A549 (cell line): ENCODE measurements at regions not wholly inside any gene's neighbourhood (a gene's known extent, or its start where the extent isn't known, plus 50 kb on each side); places are given as distances from the start of the nearest gene placed in this dataset.

Source experiments
- ATAC-seq, 2 experiments: fragments of 200-7000 bp in 1 of 2; fragments of >200 bp in 1 of 2; cut with Nextera tagmentation in 1 of 2; cut with Tn5 transposase in 1 of 2; 3 replicates each; pipeline versions ENCODE4 v1.8.0 to v1.9.1; 2018 to 2020; ENCODE audit warnings: mild to moderate bottlenecking in 1 of 2, moderate library complexity in 1 of 2
- CTCF ChIA-PET: fragments of 300-600 bp; sonication (Branson Sonifier 250); formaldehyde crosslinking; extraction: SDS; loops from one replicate; lab custom pipeline; 2021; ENCODE audit warnings: antibody characterized with exemption, inconsistent platforms; lab: Yijun Ruan, JAX
- POLR2A ChIA-PET: fragments of 350-600 bp; formaldehyde crosslinking; extraction: SDS; loops from one replicate; lab custom pipeline; 2021; ENCODE audit warnings: antibody characterized with exemption, inconsistent platforms; lab: Yijun Ruan, JAX
- DNase-seq, 2 experiments: peaks; one replicate each; pipeline versions ENCODE4 v3.0.0 to v3.0.0-alpha.2; 2011 to 2016; ENCODE audit warnings: low read depth in 1 of 2, low spot score in 1 of 2
- FAIRE-seq: peaks from 2 replicates; lab custom pipeline; 2011; peaks lifted over from hg19 to GRCh38; lab: Jason Lieb, UNC
- H3K27ac ChIP-seq, 2 experiments: fragments of >200 bp; sonication (Bioruptor Twin); formaldehyde crosslinking; 3 replicates each; pipeline ENCODE4 v1.5.1; 2016 to 2017
- H3K4me1 ChIP-seq: fragments of >200 bp; sonication (Bioruptor Twin); formaldehyde crosslinking; 3 replicates; pipeline ENCODE4 v1.6.1; 2016
- H3K4me2 ChIP-seq: fragments of >200 bp; sonication (Bioruptor Twin); formaldehyde crosslinking; 3 replicates; pipeline ENCODE4 v1.6.1; 2016
- H3K4me3 ChIP-seq: fragments of >200 bp; sonication (Bioruptor Twin); formaldehyde crosslinking; 3 replicates; pipeline ENCODE4 v1.5.1; 2016
- H3K9me3 ChIP-seq: fragments of >200 bp; sonication (Bioruptor Twin); formaldehyde crosslinking; 3 replicates; pipeline ENCODE4 v1.6.1; 2016
- BHLHE40 ChIP-seq: IDR thresholded peaks from 2 replicates; pipeline ENCODE4 v1.6.1; 2012; ENCODE audit warnings: low read depth, low read length, inconsistent platforms
- CEBPB ChIP-seq, 2 experiments: fragments of >200 bp in 1 of 2; sonication (Bioruptor Twin) in 1 of 2; formaldehyde crosslinking in 1 of 2; IDR thresholded peaks; 2 replicates each; pipeline ENCODE4 v1.6.1; 2012 to 2016
- CHD2 ChIP-seq: fragments of 150-350 bp; IDR thresholded peaks from 2 replicates; pipeline ENCODE4 v1.6.1; 2014; ENCODE audit warnings: low read length; ENCODE audit not compliant: partially characterized antibody
- EHMT2 ChIP-seq: fragments of 200-600 bp; sonication (generic); IDR thresholded peaks from 2 replicates; pipeline ENCODE4 v1.6.1; 2016; ENCODE audit warnings: antibody characterized with exemption, low read depth, mild to moderate bottlenecking, moderate library complexity
- EP300 ChIP-seq, 2 experiments: fragments of >200 bp; sonication (Bioruptor Twin); formaldehyde crosslinking; IDR thresholded peaks; 2 replicates in 1 of 2; 3 replicates in 1 of 2; pipeline ENCODE4 v1.6.1; 2016 to 2017
- FOSB ChIP-seq: fragments of 250-450 bp; sonication (Bioruptor Pico); IDR thresholded peaks from 2 replicates; pipeline ENCODE4 v1.5.0; 2020; ENCODE audit warnings: mild to moderate bottlenecking, moderate library complexity
- FOXS1 ChIP-seq: fragments of 250-450 bp; sonication (Bioruptor Pico); IDR thresholded peaks from 2 replicates; pipeline ENCODE4 v1.5.0; 2020; ENCODE audit warnings: mild to moderate bottlenecking, moderate library complexity
- GATA3 ChIP-seq: IDR thresholded peaks from 2 replicates; pipeline ENCODE4 v1.6.1; 2012; ENCODE audit warnings: borderline replicate concordance
- HDAC2 ChIP-seq: fragments of 200-600 bp; sonication (generic); IDR thresholded peaks from 2 replicates; pipeline ENCODE4 v1.6.1; 2016
- HEYL ChIP-seq: fragments of 250-450 bp; sonication (Bioruptor Pico); IDR thresholded peaks from 2 replicates; pipeline ENCODE4 v1.8.0; 2021; ENCODE audit warnings: mild to moderate bottlenecking, moderate library complexity
- HOXA7 ChIP-seq: fragments of 250-450 bp; sonication (Bioruptor Pico); IDR thresholded peaks from 2 replicates; pipeline ENCODE4 v1.5.0; 2020; ENCODE audit warnings: mild to moderate bottlenecking, moderate library complexity
- HOXB5 ChIP-seq: fragments of 250-450 bp; sonication (Bioruptor Pico); IDR thresholded peaks from 2 replicates; pipeline ENCODE4 v1.5.0; 2020; ENCODE audit warnings: mild to moderate bottlenecking, moderate library complexity
- JUNB ChIP-seq: fragments of >200 bp; sonication (Bioruptor Twin); formaldehyde crosslinking; IDR thresholded peaks from 2 replicates; pipeline ENCODE4 v1.6.1; 2016
- KDM1A ChIP-seq: fragments of 200-600 bp; sonication (generic); IDR thresholded peaks from 2 replicates; pipeline ENCODE4 v1.6.1; 2016; ENCODE audit warnings: low read depth, mild to moderate bottlenecking
- MAZ ChIP-seq: fragments of 150-350 bp; IDR thresholded peaks from 2 replicates; pipeline ENCODE4 v1.6.1; 2014; ENCODE audit warnings: antibody characterized with exemption, low read depth, low read length, borderline replicate concordance
- MYC ChIP-seq: IDR thresholded peaks from 2 replicates; pipeline ENCODE4 v1.6.1; 2012; ENCODE audit warnings: mild to moderate bottlenecking, inconsistent platforms, low read length, improper control_type of control experiment, borderline replicate concordance
- NFE2L2 ChIP-seq: fragments of 150-350 bp; conservative IDR thresholded peaks from 2 replicates; pipeline ENCODE4 v1.6.1; 2014; ENCODE audit warnings: low read length
- PHF8 ChIP-seq: fragments of 200-600 bp; sonication (generic); IDR thresholded peaks from 2 replicates; pipeline ENCODE4 v1.6.1; 2016; ENCODE audit warnings: low read depth, mild to moderate bottlenecking, antibody characterized with exemption, moderate library complexity, borderline replicate concordance
- POLR2A ChIP-seq: IDR thresholded peaks from 2 replicates; pipeline ENCODE4 v1.6.1; 2012; ENCODE audit warnings: mild to moderate bottlenecking, low read length
- POLR2AphosphoS2 ChIP-seq: conservative IDR thresholded peaks from 2 replicates; pipeline ENCODE4 v1.6.1; 2012; ENCODE audit warnings: low read length, improper control_type of control experiment, inconsistent platforms
- RAD21 ChIP-seq, 2 experiments: fragments of >200 bp in 1 of 2; sonication (Bioruptor Twin) in 1 of 2; formaldehyde crosslinking in 1 of 2; IDR thresholded peaks in 1 of 2; conservative IDR thresholded peaks in 1 of 2; 2 replicates in 1 of 2; 3 replicates in 1 of 2; pipeline ENCODE4 v1.6.1; 2012 to 2018; ENCODE audit warnings: inconsistent platforms in 1 of 2
- RFX5 ChIP-seq: fragments of 450-650 bp; IDR thresholded peaks from 2 replicates; pipeline ENCODE4 v1.7.1; 2014; ENCODE audit warnings: antibody characterized with exemption, mild to moderate bottlenecking, moderate library complexity
- RNF2 ChIP-seq: fragments of 200-600 bp; sonication (generic); IDR thresholded peaks from 2 replicates; pipeline ENCODE4 v1.6.1; 2016; ENCODE audit warnings: low read depth, mild to moderate bottlenecking, antibody characterized with exemption, moderate library complexity, borderline replicate concordance
- TFCP2L1 ChIP-seq: fragments of 250-450 bp; sonication (Bioruptor Pico); IDR thresholded peaks from 2 replicates; pipeline ENCODE4 v1.5.0; 2021; ENCODE audit warnings: mild to moderate bottlenecking
- TP53 ChIP-seq: fragments of 250-450 bp; sonication (Bioruptor Pico); IDR thresholded peaks from 2 replicates; pipeline ENCODE4 v1.5.0; 2021; ENCODE audit warnings: mild to moderate bottlenecking, moderate library complexity
- ZC3H11A ChIP-seq: fragments of 450-650 bp; IDR thresholded peaks from 2 replicates; pipeline ENCODE4 v1.6.1; 2014; ENCODE audit warnings: antibody characterized with exemption, mild to moderate bottlenecking
- WGBS: methylation state at CpG from one replicate; pipeline ENCODE4 v1.1.6; 2017; ENCODE audit errors: missing lambda C conversion rate; 5-methylcytosine and 5-hydroxymethylcytosine counted together
- TF ChIP-seq, protein P1 (sequence below): fragments of >200 bp; sonication (Bioruptor Twin); formaldehyde crosslinking; IDR thresholded peaks from 2 replicates; pipeline ENCODE4 v1.6.1; 2016
- TF ChIP-seq, protein P2 (sequence below): fragments of 250-450 bp; sonication (Bioruptor Pico); IDR thresholded peaks from 2 replicates; pipeline ENCODE4 v1.5.0; 2020; ENCODE audit warnings: low read depth, mild to moderate bottlenecking, moderate library complexity
- TF ChIP-seq, protein P3 (sequence below): IDR thresholded peaks from 2 replicates; pipeline ENCODE4 v1.6.1; 2012; ENCODE audit warnings: low read depth, borderline replicate concordance
- TF ChIP-seq, protein P4 (sequence below): fragments of 150-350 bp; IDR thresholded peaks from 2 replicates; pipeline ENCODE4 v1.6.1; 2014; ENCODE audit warnings: low read depth, mild to moderate bottlenecking, low read length

DNA sequence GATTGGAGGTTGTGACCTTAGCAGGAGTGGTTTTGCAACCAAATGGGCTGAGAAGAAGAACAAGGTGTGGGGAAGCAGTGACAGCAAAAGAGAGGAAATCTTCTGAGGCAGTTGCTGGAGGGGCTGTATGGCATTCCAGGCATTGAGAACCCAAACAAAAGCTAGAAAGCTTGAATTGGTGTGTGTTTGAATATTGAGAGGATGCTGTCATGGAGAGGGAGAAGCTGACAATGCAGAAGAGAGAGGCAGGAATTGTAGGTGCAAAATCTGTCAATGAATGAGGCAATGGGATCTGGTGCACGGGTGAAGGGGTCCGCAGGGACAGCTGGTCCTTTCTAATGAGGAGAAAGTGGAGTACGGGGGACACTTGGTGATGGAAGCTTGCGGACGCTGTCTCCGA is 123.4 kb downstream of the C11orf91 start:
- peaks cover 4% of the 10 kb centered on the region; the same call in 1 of the 3 replicates for H3K9me3 ChIP-seq
- DNase-seq (no peak), ATAC-seq (no peak), FAIRE-seq (no peak)
- ChIA-PET CTCF (interaction anchor here (0.7 to 1.3 kb wide), 3 partner anchors 13 to 166 kb away, joined by 3 read pairs; no protein-coding TSS in a partner anchor), POLR2A (no interaction called here)
- H3K4me2 ChIP-seq: no peak overlapping the region
- no peaks in the 10 kb centered on the region for H3K4me1 ChIP-seq
- WGBS: 90% methylated on average over 6 of the region's 6 CpGs
- no peak overlapping the region for H3K27ac ChIP-seq
- TF ChIP-seq CHD2: no peak
- no peak for TF ChIP-seq POLR2A
- TF ChIP-seq GATA3: no peak
- no peak for TF ChIP-seq NFE2L2
- no peak for TF ChIP-seq POLR2AphosphoS2
- TF ChIP-seq HEYL (CRISPR knock-in tag): no peak
- no peak for TF ChIP-seq JUNB
- TF ChIP-seq HDAC2: no peak
- no peak for TF ChIP-seq TP53
- TF ChIP-seq RFX5: no peak
- TF ChIP-seq PHF8: no peak
- H3K4me3 ChIP-seq: no peak overlapping the region

DNA sequence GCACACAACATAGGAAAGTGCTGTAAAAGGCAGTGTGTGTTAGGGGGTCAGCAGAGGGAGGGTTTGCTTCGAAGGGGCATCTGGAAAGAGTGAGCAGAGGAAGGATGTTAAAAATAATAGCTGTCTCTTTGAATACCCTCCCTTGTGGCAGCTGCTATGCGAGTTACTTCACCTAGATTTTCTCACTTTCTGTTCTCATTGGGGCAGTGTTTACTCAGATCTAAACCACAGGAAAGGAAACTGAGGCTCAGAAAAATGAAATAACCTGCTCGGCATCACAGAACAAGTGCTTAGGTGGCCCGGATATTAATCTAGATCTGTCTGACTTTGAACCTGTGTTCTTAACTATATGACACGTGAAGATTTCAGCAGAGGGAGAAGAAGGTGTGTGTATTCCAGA is 125.3 kb downstream of the C11orf91 start:
- Histone ChIP-seq H3K4me1 (no peaks in the 10 kb centered on the region), H3K27ac (no peak overlapping the region)
- FAIRE-seq (no peak), ATAC-seq (no peak)
- 63% methylated on average over 5 of the region's 5 CpGs for WGBS
- TF ChIP-seq POLR2AphosphoS2 (no peak), EHMT2 (no peak), NFE2L2 (no peak)
- TF ChIP-seq, protein P1, sequence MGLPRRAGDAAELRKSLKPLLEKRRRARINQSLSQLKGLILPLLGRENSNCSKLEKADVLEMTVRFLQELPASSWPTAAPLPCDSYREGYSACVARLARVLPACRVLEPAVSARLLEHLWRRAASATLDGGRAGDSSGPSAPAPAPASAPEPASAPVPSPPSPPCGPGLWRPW: no peak
- TF ChIP-seq, protein P2, sequence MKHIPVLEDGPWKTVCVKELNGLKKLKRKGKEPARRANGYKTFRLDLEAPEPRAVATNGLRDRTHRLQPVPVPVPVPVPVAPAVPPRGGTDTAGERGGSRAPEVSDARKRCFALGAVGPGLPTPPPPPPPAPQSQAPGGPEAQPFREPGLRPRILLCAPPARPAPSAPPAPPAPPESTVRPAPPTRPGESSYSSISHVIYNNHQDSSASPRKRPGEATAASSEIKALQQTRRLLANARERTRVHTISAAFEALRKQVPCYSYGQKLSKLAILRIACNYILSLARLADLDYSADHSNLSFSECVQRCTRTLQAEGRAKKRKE (CRISPR knock-in tag): no peak
- TF ChIP-seq, all 56 proteins: peak for 0
- ChIA-PET POLR2A (no interaction called here), CTCF (interaction anchor here (1.0 to 1.5 kb wide), 2 partner anchors 10 to 30 kb away, joined by 3 to 4 read pairs; no protein-coding TSS in a partner anchor)
- DNase-seq: no peak
- H3K4me3 ChIP-seq: no peak overlapping the region
- H3K4me2 ChIP-seq: no peak overlapping the region
- H3K9me3 ChIP-seq: peaks cover 9% of the 10 kb centered on the region; the same call in 1 of the 3 replicates

DNA sequence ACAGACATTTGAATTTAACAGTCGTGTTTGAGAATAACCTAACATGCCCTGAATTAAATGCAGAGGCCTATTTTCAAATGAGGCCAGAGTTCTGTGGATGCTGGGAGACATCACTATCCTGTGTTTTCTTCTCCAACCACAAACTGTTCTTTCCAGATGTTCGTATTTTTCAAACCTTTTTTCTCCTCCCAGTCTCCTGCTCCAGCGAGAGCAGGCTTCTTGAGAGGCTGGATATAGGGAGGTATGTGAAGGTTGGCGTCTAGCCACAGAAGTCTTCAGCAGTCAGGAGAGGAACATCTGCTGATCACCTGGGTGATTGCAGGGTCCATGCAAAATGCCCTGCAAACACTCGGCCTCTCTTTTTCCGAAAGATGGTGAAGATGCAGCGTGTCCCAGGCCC is 126.3 kb downstream of the C11orf91 start:
- ChIA-PET POLR2A (no interaction called here), CTCF (no interaction called here)
- TF ChIP-seq, protein P3, sequence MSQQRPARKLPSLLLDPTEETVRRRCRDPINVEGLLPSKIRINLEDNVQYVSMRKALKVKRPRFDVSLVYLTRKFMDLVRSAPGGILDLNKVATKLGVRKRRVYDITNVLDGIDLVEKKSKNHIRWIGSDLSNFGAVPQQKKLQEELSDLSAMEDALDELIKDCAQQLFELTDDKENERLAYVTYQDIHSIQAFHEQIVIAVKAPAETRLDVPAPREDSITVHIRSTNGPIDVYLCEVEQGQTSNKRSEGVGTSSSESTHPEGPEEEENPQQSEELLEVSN: no peak
- TF ChIP-seq TFCP2L1 (CRISPR knock-in tag): no peak
- TF ChIP-seq MYC: no peak
- no peak for TF ChIP-seq JUNB
- TF ChIP-seq CHD2: no peak
- no peak for TF ChIP-seq HOXB5 (CRISPR knock-in tag)
- no peak for TF ChIP-seq HOXA7 (CRISPR knock-in tag)
- no peak for TF ChIP-seq KDM1A
- TF ChIP-seq, protein P4, sequence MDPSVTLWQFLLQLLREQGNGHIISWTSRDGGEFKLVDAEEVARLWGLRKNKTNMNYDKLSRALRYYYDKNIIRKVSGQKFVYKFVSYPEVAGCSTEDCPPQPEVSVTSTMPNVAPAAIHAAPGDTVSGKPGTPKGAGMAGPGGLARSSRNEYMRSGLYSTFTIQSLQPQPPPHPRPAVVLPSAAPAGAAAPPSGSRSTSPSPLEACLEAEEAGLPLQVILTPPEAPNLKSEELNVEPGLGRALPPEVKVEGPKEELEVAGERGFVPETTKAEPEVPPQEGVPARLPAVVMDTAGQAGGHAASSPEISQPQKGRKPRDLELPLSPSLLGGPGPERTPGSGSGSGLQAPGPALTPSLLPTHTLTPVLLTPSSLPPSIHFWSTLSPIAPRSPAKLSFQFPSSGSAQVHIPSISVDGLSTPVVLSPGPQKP: no peak
- TF ChIP-seq BHLHE40: no peak
- no peak for TF ChIP-seq MAZ
- TF ChIP-seq, protein P2 (CRISPR knock-in tag): no peak
- TF ChIP-seq CEBPB (IDR thresholded peaks at IDR 0.05): no peak
- no peak for TF ChIP-seq ZC3H11A
- no peak for TF ChIP-seq EP300 (IDR thresholded peaks at IDR 0.05)
- no peak for TF ChIP-seq RAD21 (conservative IDR thresholded peaks at IDR 0.05 in 1 of 2, IDR thresholded peaks at IDR 0.05 in 1 of 2)
- TF ChIP-seq FOSB: no peak
- no peak for TF ChIP-seq FOXS1 (CRISPR knock-in tag)
- no peak for TF ChIP-seq GATA3
- no peak for TF ChIP-seq RNF2
- no peak for FAIRE-seq
- no peak overlapping the region for H3K4me2 ChIP-seq
- H3K4me1 ChIP-seq: no peaks in the 10 kb centered on the region
- 87% methylated on average over 7 of the region's 7 CpGs for WGBS
- no peak for ATAC-seq
- no peak for DNase-seq
- no peak overlapping the region for H3K4me3 ChIP-seq
- no peak overlapping the region for H3K27ac ChIP-seq
- peaks cover 9% of the 10 kb centered on the region; the same call in 1 of the 3 replicates for H3K9me3 ChIP-seq
